Left hindlimb (tissue), 1 donor: ENCODE measurements at regions not wholly inside any gene's neighbourhood (a gene's known extent, or its start where the extent isn't known, plus 50 kb on each side); places are given as distances from the start of the nearest gene placed in this dataset.
A peak's percentile ranks its signal among the peaks of the same experiment; 100 is the strongest.

Experiments used
- DNase-seq: peaks from one replicate; pipeline ENCODE4 v3.0.0-alpha.2; 2018

GRCh38 chr1:47708658-47709018 lies 270.8 kb downstream of the FOXD2 start:
- no peak for DNase-seq

- DNase-seq: peak; percentile 59
These were observed 271.4 kb downstream of the FOXD2 start for GRCh38 chr1:47709019-47709871.

- DNase-seq: peak; percentile 48
These were observed 272.0 kb downstream of the FOXD2 start for GRCh38 chr1:47709872-47710231.

GRCh38 chr1:47710329-47711071 lies 272.7 kb downstream of the FOXD2 start:
- peak; percentile 78 for DNase-seq
